Erythroblast (primary cell): ENCODE measurements at regions not wholly inside any gene's neighbourhood (a gene's known extent, or its start where the extent isn't known, plus 50 kb on each side); places are given as distances from the start of the nearest gene placed in this dataset.

Experiments used
- GATA1 ChIP-seq: IDR thresholded peaks from 2 replicates; pipeline ENCODE4 v1.6.1; 2011; ENCODE audit warnings: low read depth, mild to moderate bottlenecking, control low read depth, low read length, moderate library complexity
- POLR2A ChIP-seq: IDR thresholded peaks from 2 replicates; pipeline ENCODE4 v1.6.1; 2011; ENCODE audit warnings: mild to moderate bottlenecking, low read length

- TF ChIP-seq POLR2A, result no peak
- TF ChIP-seq GATA1, result no peak
Observed at GRCh38 chr7:32152576-32152975, 82.4 kb upstream of the PDE1C start.
